NCI-H345 treated with DMSO at 0.1 percent for 48 hours (cell line): ENCODE measurements at regions not wholly inside any gene's neighbourhood (a gene's known extent, or its start where the extent isn't known, plus 50 kb on each side); places are given as distances from the start of the nearest gene placed in this dataset.
A peak's percentile ranks its signal among the peaks of the same experiment; 100 is the strongest.

ENCODE experiments used
- DNase-seq: peaks from one replicate; lab custom pipeline; 2025; ENCODE audit not compliant: unreplicated experiment; lab: John Stamatoyannopoulos, UW

DNA sequence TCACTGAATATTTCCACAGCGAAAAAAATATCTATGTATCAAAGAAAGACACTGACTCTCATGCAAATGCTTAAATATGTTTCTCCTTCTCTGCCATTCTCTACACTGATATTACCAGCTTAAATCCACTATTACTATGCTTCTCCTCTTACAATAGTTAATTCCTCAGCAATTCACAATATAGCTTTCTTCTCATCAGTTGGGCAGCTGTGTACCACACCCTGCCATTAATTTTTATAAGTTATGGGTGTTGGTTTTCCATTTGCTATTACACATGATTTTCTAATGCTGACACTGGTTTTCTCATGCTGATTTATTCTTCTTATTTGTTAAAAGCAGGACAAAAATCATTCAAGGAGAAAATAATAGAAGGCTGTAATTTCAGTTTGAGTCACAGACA lies 251.8 kb downstream of the TBX15 start:
- no peak for DNase-seq

GRCh38 chr1:118717893-118718292 lies 270.2 kb downstream of the TBX15 start:
- DNase-seq: no peak

DNA sequence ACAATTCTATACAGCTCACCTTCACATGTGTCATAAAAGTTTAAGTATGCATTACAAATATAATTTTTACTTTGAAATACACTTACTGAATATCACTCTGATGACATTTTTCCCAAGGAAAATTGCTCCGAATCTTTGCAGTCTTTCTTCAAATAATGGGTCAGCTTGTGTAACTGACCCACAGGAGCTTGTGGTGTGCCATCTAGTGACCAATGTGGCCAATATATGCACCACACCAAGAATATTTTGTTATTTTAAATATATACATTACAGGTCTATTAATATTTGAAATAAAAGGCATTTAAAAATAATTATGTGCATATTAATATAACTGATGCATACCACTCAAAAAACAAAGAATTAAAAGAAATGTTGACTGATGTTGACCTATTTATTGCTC lies 271.4 kb downstream of the TBX15 start:
- DNase-seq: no peak

GRCh38 chr1:118711356-118711755 lies 276.8 kb downstream of the TBX15 start:
- DNase-seq: no peak

DNA sequence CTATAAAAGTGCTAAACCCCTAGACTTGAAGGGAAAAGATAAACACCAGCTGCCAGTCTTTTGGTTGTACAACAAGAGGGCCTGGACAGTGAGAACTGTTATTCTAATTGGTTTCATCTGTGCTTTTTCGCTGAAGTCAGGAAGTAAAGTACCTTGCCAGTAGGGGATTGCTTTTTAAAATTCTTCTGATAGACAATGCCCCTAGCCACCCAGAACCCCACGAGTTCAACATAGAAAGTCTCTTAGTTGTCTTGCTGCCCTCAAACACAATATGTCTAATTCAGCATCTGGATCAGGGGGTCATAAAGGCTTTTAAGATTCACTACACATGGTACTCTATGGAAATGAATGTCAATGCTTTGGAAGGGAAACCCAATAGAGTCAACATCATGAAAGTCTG lies 289.2 kb downstream of the TBX15 start:
- DNase-seq: no peak

DNA sequence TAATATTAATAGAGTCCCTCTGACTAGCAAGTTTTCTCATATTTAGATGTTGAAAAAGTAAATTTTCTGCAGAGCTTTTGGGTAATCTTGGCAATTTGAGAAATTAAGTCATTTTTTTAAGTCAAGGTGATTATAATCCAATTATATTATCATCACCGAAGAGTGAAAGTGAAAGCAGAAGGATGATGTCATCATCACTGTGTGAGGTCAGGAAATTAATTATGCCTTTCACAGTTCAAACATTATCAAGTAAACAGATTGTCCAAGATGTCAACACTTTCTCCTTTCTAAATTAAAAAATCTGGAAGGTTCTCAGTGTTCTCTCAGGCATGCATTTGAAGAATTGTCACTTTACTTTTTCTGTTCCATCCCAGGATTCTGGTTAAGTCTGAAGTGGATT lies 296.0 kb downstream of the TBX15 start:
- no peak for DNase-seq

DNA sequence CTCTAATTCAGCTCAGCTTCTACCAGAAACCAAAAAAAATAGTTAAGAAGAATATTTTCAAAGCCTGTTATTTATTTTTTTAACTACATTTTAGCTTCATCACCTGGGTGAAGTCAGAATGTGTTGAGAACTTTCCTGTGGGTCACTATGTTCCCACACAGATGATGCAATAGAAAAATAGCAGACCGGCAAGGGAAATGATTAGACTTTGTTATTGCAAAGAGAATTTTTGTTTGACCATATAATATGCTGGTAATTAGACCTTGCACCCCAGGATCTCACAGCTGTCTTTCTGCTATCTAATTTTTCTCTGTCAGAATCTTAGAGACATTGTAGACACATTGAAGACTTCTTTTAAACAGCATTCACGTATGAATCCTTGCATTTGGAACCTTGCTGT lies 299.3 kb downstream of the TBX15 start:
- DNase-seq: no peak

DNA sequence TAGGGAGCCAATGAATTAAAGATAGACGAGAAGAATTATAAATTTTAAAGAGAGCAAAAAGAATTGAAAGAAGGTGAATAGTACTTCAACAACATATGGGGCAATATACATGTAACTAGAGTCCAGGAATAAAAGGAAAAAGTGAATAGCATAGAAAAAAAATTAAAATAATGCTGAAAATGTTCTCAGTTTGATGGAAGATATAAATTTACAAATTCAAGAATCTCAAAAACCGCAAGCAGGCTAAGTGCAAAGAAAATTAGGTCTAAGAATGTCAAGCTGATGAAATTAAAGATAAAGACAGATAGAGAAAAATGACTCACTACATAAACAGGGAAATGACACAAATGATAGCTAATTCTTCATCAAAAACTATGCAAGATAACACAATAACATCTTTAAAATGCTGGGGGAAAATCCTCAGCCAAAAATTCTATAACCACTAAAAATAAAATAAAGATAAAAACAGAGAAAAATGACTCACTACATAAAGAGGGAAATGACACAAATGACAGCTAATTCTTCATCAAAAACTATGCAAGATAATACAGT lies 326.3 kb downstream of the TBX15 start:
- no peak for DNase-seq

DNA sequence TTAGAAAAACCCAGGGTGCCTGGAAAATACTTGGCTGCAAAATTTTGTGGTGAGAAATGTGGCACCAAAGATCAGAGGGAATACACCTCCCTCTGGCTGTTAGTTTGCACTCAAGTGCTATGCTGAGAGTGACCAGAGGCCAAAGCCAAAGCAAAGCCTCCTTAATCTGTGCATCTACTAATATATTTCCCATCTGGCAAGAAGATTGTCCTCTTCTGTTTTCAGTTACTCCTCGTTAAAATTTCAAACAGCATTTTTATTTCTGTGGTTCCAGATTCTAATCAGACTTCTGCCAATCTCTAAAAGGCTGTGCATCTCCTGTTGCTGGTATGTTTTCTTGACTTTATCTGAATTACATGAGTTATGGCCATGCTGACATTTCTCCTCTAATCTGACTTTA lies 327.4 kb downstream of the TBX15 start:
- no peak for DNase-seq

GRCh38 chr1:118659646-118660045 lies 328.5 kb downstream of the TBX15 start:
- DNase-seq: peak; percentile 4

GRCh38 chr1:118650107-118650807 lies 337.9 kb downstream of the TBX15 start:
- no peak for DNase-seq

DNA sequence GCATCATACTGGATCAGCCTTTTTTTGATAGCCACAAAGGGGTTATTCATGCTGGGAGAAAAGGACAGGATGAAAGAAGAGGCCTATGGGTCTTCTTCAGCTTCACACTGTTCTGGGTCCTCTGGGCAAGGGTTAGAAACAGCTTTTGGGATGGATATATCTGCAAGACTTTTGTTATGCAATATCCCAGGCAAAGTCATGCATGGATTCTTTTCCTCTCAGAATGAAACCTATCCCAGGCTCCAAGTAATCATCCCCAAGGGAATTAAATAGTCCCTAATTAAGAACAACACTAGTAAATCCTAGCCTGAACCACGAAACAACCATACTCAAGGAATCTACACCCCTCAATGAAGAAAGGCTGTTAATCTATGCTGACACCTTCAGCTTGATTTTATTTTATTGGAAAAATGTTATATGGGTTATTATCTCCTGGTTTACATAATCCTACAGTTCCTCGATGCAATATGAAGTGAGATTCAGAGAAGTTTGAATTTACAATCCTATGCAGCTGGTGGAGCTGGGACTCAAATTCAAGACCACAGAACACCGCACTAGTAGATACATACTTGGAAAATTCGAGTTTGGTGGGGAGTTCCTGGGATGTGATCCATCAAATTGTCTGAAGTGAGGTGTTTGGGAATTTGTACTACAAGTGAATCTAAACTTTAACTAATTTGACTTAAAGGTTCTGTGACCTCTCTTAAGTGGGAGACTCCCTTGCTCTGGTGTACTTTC lies 338.6 kb downstream of the TBX15 start:
- DNase-seq: no peak

- no peak for DNase-seq
These were observed 352.1 kb downstream of the TBX15 start for GRCh38 chr1:118636004-118636403.

DNA sequence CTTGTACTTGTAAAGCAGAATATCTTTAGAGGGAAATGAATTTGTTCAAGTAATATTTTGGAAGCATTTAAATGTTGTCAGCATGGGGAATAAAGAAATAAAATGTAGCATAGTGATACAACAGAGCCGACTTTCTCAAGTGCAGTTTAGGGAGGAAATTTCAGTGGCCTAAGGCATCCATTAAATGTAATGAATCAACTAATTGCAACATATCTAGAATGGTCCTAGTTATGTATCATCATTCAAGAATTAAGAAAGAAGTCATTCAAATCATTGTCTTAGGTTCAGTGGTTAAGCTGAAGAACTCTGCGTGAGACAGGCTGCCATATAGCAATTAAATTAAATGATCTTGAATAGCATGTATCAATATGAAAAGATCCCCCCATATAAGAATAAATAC lies 360.7 kb downstream of the TBX15 start:
- DNase-seq: no peak

GRCh38 chr1:118621839-118622238 lies 366.3 kb downstream of the TBX15 start:
- no peak for DNase-seq

DNA sequence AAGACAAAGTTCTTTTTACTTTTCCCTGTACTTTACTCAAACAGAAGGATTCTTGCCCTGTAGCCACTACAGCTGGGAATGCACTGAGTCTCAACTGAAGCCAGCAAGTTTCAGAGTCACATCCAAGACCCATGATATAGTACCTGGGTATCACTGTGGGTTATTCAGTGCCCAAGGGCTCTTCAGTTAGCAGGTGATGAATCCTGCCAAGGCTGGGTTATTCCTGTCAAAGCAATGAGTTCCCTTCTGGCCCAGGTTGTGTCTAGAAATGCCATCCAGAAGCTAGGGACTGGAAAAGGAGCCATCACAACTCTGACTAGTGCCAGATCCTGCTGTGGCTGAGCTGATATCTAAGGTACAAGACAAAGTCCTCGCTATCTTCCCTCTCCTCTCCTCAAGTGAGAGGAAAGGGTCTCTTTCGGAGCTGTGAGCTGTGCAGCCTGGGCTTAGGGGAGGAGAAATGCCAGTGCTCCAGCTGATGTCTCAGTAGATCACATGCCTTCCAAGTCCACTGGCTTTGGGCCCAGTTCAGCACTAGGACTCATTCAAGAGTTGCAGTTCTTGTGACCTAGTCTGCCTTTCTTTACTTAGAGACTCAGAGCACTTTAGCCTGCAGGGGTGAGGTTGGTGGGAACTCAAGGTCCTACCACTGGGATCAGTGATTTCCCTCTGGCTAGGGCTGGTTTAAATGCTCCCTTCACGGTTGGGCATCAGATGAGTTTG lies 369.4 kb downstream of the TBX15 start:
- DNase-seq: no peak

DNA sequence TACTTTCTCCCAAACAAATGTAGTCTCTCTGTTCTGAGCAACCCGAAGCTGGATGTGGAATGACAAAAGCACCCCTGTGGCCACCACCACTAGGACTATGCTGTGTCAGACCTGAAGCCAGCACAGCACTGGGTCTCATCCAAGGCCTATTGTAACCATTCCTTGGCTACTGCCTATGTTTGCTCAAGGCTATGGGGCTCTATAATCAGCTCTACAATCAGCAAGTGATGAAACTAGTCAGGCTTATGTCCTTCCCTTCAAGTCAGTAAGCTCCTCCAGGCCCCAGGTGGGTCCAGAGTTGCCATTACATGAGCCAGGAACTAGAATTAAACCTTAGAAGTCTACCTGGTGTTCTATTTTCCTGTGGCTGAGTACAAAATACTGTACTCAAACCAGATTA lies 370.2 kb downstream of the TBX15 start:
- no peak for DNase-seq

- DNase-seq: no peak
These were observed 373.1 kb downstream of the TBX15 start for GRCh38 chr1:118615066-118615465.

DNA sequence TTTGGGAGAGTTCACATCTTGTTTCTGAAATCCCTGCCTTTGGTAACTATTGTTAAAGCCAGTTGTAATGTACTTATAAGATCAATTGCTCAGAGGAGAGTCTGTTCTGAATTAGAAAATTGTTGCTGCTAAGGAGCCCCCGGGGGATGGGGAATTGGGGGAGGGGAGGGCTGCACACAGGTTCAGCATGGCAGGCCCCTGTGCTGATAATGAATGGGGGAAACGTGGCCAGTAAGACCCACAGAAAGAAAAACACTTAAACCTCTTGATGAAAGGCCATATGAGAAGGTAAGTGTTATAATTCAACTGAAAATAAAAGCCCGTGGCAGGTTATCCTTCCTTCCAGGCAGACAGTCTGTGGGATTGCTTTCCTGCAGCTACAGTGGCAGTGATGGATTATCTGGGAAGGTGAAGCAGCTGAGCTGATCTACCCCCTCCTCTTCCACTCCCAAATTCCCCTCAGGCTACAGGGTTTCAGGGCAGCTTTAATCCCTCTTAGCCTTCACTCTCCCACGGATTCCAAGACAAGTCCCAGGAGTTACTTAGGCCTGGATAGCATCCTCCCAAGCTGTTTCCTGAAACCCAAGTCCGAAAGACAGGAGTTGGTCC lies 398.8 kb downstream of the TBX15 start:
- DNase-seq: no peak

DNA sequence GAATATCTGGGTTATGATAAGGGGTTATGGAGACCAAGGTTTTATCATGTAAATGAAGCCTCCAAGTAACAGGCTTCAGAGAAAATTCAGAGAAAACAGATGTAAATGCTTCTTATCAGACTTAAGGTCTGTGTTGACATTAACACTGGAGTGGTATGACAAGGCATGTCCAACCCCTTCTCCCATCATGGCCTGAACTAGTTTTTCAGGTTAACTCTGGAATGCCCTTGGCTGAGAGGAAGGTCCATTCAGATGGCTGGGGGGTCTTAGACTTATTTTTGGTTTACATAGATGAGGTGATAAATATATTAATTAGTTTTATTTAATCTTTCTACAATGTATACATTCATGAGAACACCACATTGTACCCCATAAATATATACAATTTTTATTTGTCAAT lies 399.6 kb downstream of the TBX15 start:
- DNase-seq: no peak

- DNase-seq: no peak
These were observed 393.2 kb upstream of the SPAG17 start for GRCh38 chr1:118578276-118578675.
